OCI-LY7 (cell line): ENCODE measurements at regions not wholly inside any gene's neighbourhood (a gene's known extent, or its start where the extent isn't known, plus 50 kb on each side); places are given as distances from the start of the nearest gene placed in this dataset.

Source experiments
- BruUV-seq: library from RNA; stranded (reverse); fragments of 400-500 nt; replicated peaks from 2 replicates; lab custom pipeline; 2021; lab: Mats Ljungman, UMichigan
- CTCF ChIA-PET: fragments of 300-600 bp; sonication (Branson Sonifier 250); formaldehyde crosslinking; loops from one replicate; lab custom pipeline; 2022; ENCODE audit warnings: antibody characterized with exemption; ENCODE audit not compliant: unreplicated experiment; lab: Charles Lee
- POLR2A ChIA-PET: fragments of 300-600 bp; sonication (Branson Sonifier 250); formaldehyde crosslinking; loops from one replicate; lab custom pipeline; 2022; ENCODE audit warnings: antibody characterized with exemption; lab: Charles Lee
- DNase-seq: peaks from one replicate; pipeline ENCODE4 v3.0.0-alpha.2; 2015; ENCODE audit warnings: low spot score
- H2AFZ ChIP-seq: fragments of 200-600 bp; sonication (generic), shearing (Covaris generic); 2 replicates; pipeline ENCODE4 v1.6.1; 2014; ENCODE audit warnings: mild to moderate bottlenecking, antibody characterized with exemption, low read length, moderate library complexity
- H3K27ac ChIP-seq: fragments of 200-600 bp; sonication (generic); 2 replicates; pipeline ENCODE4 v1.5.1; 2014; ENCODE audit warnings: mixed run types, low read depth, mild to moderate bottlenecking, moderate library complexity, low read length, inconsistent platforms; ENCODE audit not compliant: poor library complexity, severe bottlenecking
- H3K36me3 ChIP-seq: fragments of 200-600 bp; sonication (generic); 2 replicates; pipeline ENCODE4 v1.6.1; 2014; ENCODE audit warnings: mild to moderate bottlenecking, antibody characterized with exemption, low read length, moderate library complexity, mixed read lengths; ENCODE audit not compliant: insufficient read depth
- H3K4me1 ChIP-seq: fragments of 200-600 bp; sonication (generic); 2 replicates; pipeline ENCODE4 v1.5.1; 2014; ENCODE audit warnings: mild to moderate bottlenecking, low read length; ENCODE audit not compliant: insufficient read depth, poor library complexity, severe bottlenecking
- H3K4me2 ChIP-seq: fragments of 200-600 bp; sonication (generic); 2 replicates; pipeline ENCODE4 v1.6.1; 2014; ENCODE audit warnings: mild to moderate bottlenecking, low read length
- H3K4me3 ChIP-seq: fragments of 200-600 bp; sonication (generic); 2 replicates; pipeline ENCODE4 v1.5.1; 2014; ENCODE audit warnings: mild to moderate bottlenecking, low read depth, low read length; ENCODE audit not compliant: poor library complexity, severe bottlenecking
- H3K79me2 ChIP-seq: fragments of 200-600 bp; sonication (generic); 2 replicates; pipeline ENCODE4 v1.6.1; 2016; ENCODE audit warnings: low read depth, mild to moderate bottlenecking, low read length, moderate library complexity, mixed read lengths; ENCODE audit not compliant: insufficient read depth
- H3K9me2 ChIP-seq: fragments of 200-600 bp; sonication (generic); 2 replicates; pipeline ENCODE4 v1.6.1; 2016; ENCODE audit warnings: mild to moderate bottlenecking, low read length, mixed read lengths; ENCODE audit not compliant: insufficient read depth
- H3K9me3 ChIP-seq: fragments of 200-600 bp; sonication (generic); 2 replicates; pipeline ENCODE4 v1.6.1; 2014; ENCODE audit warnings: mild to moderate bottlenecking, mixed run types, low read length, mixed read lengths
- H4K20me1 ChIP-seq: fragments of 200-600 bp; sonication (generic); 2 replicates; pipeline ENCODE4 v1.6.1; 2014; ENCODE audit warnings: mild to moderate bottlenecking, antibody characterized with exemption, low read length, moderate library complexity, mixed read lengths; ENCODE audit not compliant: insufficient read depth
- EZH2phosphoT487 ChIP-seq: fragments of 200-600 bp; sonication (generic); IDR thresholded peaks from 2 replicates; pipeline ENCODE4 v1.6.1; 2018; ENCODE audit warnings: low read depth, borderline replicate concordance, mild to moderate bottlenecking, mixed run types, antibody characterized with exemption, low read length, moderate library complexity, mixed read lengths
- intact Hi-C: fragments of 100-400 bp; cut with micrococcal nuclease; formaldehyde crosslinking; loops from one replicate; pipeline ENCODE4 v1.10.0; 2022; ENCODE audit not compliant: unreplicated experiment
- TF ChIP-seq, protein P1 (sequence below): fragments of 200-600 bp; sonication (generic); conservative IDR thresholded peaks from 2 replicates; pipeline ENCODE4 v1.5.1; 2014; ENCODE audit warnings: mild to moderate bottlenecking, antibody characterized with exemption, low read length, moderate library complexity, mixed read lengths

DNA sequence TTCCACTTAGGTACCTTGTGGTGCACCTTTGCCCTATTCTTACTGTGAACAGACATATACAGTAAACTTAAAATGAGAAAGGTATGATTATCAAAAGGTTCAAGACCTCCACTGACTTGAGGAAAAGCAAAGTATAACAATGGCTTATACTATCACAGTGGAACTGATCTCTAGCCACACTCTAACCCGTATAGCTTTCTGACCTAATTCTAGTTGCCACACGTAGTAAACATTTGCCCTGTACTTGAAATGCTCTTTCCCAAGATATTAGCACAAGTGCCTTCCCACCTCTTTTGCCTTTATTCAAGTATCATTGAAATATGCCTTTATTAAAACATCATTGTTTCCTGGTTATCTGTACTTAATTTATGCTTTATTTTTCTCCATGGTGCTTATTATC is 250.4 kb upstream of the PPFIA2 start:
- Histone ChIP-seq H3K27ac (no peak overlapping the region), H2AFZ (no peak overlapping the region), H4K20me1 (no peaks in the 10 kb centered on the region), H3K79me2 (no peaks in the 10 kb centered on the region), H3K9me2 (no peaks in the 10 kb centered on the region), H3K36me3 (no peaks in the 10 kb centered on the region), H3K4me2 (no peak overlapping the region), H3K9me3 (no peaks in the 10 kb centered on the region), H3K4me1 (no peaks in the 10 kb centered on the region), H3K4me3 (no peak overlapping the region)
- intact Hi-C loops = no loop called here
- DNase-seq = no peak
- ChIA-PET CTCF (no interaction called here), POLR2A (no interaction called here)
- TF ChIP-seq, protein P1, sequence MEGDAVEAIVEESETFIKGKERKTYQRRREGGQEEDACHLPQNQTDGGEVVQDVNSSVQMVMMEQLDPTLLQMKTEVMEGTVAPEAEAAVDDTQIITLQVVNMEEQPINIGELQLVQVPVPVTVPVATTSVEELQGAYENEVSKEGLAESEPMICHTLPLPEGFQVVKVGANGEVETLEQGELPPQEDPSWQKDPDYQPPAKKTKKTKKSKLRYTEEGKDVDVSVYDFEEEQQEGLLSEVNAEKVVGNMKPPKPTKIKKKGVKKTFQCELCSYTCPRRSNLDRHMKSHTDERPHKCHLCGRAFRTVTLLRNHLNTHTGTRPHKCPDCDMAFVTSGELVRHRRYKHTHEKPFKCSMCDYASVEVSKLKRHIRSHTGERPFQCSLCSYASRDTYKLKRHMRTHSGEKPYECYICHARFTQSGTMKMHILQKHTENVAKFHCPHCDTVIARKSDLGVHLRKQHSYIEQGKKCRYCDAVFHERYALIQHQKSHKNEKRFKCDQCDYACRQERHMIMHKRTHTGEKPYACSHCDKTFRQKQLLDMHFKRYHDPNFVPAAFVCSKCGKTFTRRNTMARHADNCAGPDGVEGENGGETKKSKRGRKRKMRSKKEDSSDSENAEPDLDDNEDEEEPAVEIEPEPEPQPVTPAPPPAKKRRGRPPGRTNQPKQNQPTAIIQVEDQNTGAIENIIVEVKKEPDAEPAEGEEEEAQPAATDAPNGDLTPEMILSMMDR = no peak
- TF ChIP-seq EZH2phosphoT487 = no peak
- no TSS peak for BruUV-seq

DNA sequence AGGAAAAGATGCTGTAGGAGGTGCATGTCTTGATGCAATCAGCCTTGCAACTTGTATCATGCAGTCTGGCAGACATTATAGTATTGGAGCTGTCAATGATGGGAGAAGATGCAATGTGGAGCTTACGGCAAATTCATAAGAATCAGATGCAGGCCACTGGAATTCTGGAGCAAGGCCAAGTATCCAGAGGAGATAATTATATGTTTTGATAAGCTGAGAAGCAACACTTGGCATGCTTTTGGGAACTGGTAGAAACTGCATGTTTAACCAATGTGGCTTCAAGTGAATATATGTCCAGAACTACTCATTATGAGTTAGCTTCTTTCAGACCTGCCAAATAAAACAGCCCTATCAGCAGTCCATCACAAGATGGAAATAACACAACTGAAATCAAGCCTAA is 249.1 kb upstream of the PPFIA2 start:
- no peak for TF ChIP-seq EZH2phosphoT487
- TF ChIP-seq, protein P1 = no peak
- intact Hi-C loops = no loop called here
- Histone ChIP-seq H4K20me1 (no peaks in the 10 kb centered on the region), H3K9me3 (no peaks in the 10 kb centered on the region), H3K9me2 (no peaks in the 10 kb centered on the region), H3K27ac (no peak overlapping the region), H2AFZ (no peak overlapping the region), H3K4me1 (no peaks in the 10 kb centered on the region), H3K79me2 (no peaks in the 10 kb centered on the region), H3K36me3 (no peaks in the 10 kb centered on the region), H3K4me3 (no peak overlapping the region), H3K4me2 (no peak overlapping the region)
- POLR2A ChIA-PET = no interaction called here
- no TSS peak for BruUV-seq
- no peak for DNase-seq
- CTCF ChIA-PET = no interaction called here

DNA sequence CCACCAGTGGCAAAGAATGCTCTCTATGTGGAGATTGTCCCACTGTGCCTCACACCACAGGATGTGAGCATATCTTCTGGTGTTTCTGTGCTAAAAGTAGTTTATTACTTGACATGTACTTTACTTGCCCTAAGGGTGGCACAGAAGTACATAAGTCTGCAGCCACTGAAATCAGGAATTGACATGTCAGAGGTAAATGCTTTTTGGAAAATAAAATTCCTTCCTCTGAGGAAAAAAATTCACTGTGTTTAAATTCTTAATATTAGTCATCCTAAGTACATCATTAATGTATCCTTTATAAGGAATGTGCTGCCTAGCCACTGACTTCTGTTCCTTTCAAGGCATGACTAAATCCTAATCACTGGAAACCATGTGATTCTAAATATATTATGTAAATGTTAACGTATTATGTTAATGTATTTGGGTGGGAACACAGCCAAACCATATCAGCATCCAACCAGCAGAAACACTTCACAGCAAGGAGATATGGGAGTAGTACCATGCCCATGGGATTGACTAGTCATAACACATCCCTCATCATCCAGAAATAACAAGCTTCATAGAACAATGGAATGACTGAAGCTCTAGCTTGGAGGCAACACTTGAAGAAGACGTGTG is 239.7 kb upstream of the PPFIA2 start:
- DNase-seq = no peak
- no peaks in the 10 kb centered on the region for H3K9me3 ChIP-seq
- CTCF ChIA-PET = no interaction called here
- no peak overlapping the region for H3K4me2 ChIP-seq
- no peaks in the 10 kb centered on the region for H3K79me2 ChIP-seq
- no peaks in the 10 kb centered on the region for H3K4me1 ChIP-seq
- no peak overlapping the region for H3K4me3 ChIP-seq
- intact Hi-C loops = no loop called here
- H3K27ac ChIP-seq = no peak overlapping the region
- no peaks in the 10 kb centered on the region for H4K20me1 ChIP-seq
- BruUV-seq = no TSS peak
- no peaks in the 10 kb centered on the region for H3K9me2 ChIP-seq
- H3K36me3 ChIP-seq = no peaks in the 10 kb centered on the region
- no peak for TF ChIP-seq EZH2phosphoT487
- TF ChIP-seq, protein P1 = no peak
- H2AFZ ChIP-seq = no peak overlapping the region
- POLR2A ChIA-PET = no interaction called here
